ENCODE measurements at regions not wholly inside any gene's neighbourhood (a gene's known extent, or its start where the extent isn't known, plus 50 kb on each side); places are given as distances from the start of the nearest gene placed in this dataset.

- no peaks in the 10 kb centered on the region for H3K79me2 ChIP-seq (ENCODE audit: control insufficient read depth, insufficient read depth, low read length)
- dilution Hi-C loops (cut with MboI; ENCODE audit: extremely low pct_ligation_motif_present, low sequenced_read_pairs) (no loop called here), intact Hi-C loops (cut with micrococcal nuclease) (no loop called here)
- no peak overlapping the region for H3K4me2 ChIP-seq (ENCODE audit: insufficient read depth, low read length)
- no peaks in the 10 kb centered on the region for H3K9me1 ChIP-seq (replicated peaks; ENCODE audit: control insufficient read depth, extremely low read depth, insufficient read depth, low read length)
- ChIA-PET CTCF (no interaction called here), POLR2A (no interaction called here)
- H3K27ac ChIP-seq (ENCODE audit: insufficient read depth, low read depth, low read length) = no peak overlapping the region
- TF ChIP-seq GATA2 (IDR thresholded peaks at IDR 0.05; ENCODE audit: insufficient read depth, insufficient read length, low read depth, low read length) (no peak), FOS (IDR thresholded peaks at IDR 0.05; ENCODE audit: borderline replicate concordance, insufficient read depth, low read length) (no peak), MAX (IDR thresholded peaks at IDR 0.05; ENCODE audit: insufficient read depth, insufficient read length) (no peak), POLR2AphosphoS5 (IDR thresholded peaks at IDR 0.05; ENCODE audit: insufficient read depth, low read depth, low read length) (no peak), JUN (IDR thresholded peaks at IDR 0.05; ENCODE audit: borderline replicate concordance, insufficient read depth, insufficient read length, low read depth) (no peak), POLR2A (IDR thresholded peaks at IDR 0.05; ENCODE audit: low read depth, low read length) (no peak), EZH2 (IDR thresholded peaks at IDR 0.05; ENCODE audit: borderline replicate concordance, low read depth, low read length, severe bottlenecking) (no peak), CTCF (IDR thresholded peaks at IDR 0.05; ENCODE audit: extremely low read depth in 1 of 2, insufficient read depth in 1 of 2, low read depth in 1 of 2, low read length in 2 of 2) (no peak), MYC (IDR thresholded peaks at IDR 0.05; ENCODE audit: low read depth, low read length) (no peak)
- no peak overlapping the region for H3K9ac ChIP-seq (replicated peaks; ENCODE audit: extremely low read depth, insufficient read depth, low read length)
- H4K20me1 ChIP-seq (replicated peaks; ENCODE audit: control insufficient read depth, extremely low read depth, insufficient read depth, low read length) = no peaks in the 10 kb centered on the region
- H3K27me3 ChIP-seq (ENCODE audit: control insufficient read depth in 2 of 2, insufficient read depth in 2 of 2, low read length in 2 of 2) = no peaks in the 10 kb centered on the region
- H3K36me3 ChIP-seq (ENCODE audit: control insufficient read depth in 2 of 2, extremely low read depth in 1 of 2, insufficient read depth in 2 of 2, low read length in 2 of 2) = no peaks in the 10 kb centered on the region
- no TSS peak for BruUV-seq (replicated peaks)
- no peak overlapping the region for H2AFZ ChIP-seq (ENCODE audit: low read depth, low read length)
- no peak overlapping the region for H3K4me3 ChIP-seq (replicated peaks in 1 of 3; ENCODE audit: insufficient read depth in 1 of 3, low read depth in 1 of 3, low read length in 3 of 3)
- H3K9me3 ChIP-seq (replicated peaks; ENCODE audit: control insufficient read depth, insufficient read depth, low read length) = no peaks in the 10 kb centered on the region
- no peak for FAIRE-seq
- no peak for DNase-seq (ENCODE audit: low read depth, low spot score)
- H3K4me1 ChIP-seq (ENCODE audit: control insufficient read depth, extremely low read depth, insufficient read depth, low read length) = no peaks in the 10 kb centered on the region
These were observed 542.4 kb downstream of the FLRT2 start for GRCh38 chr14:86072116-86072894.
